A673 (cell line): ENCODE measurements at regions not wholly inside any gene's neighbourhood (a gene's known extent, or its start where the extent isn't known, plus 50 kb on each side); places are given as distances from the start of the nearest gene placed in this dataset.

Experiments used
- BruUV-seq: library from RNA; stranded (reverse); fragments of 400-500 nt; replicated peaks from 2 replicates; lab custom pipeline; 2021; lab: Mats Ljungman, UMichigan
- CTCF ChIA-PET: fragments of 300-600 bp; sonication (Branson Sonifier 250); formaldehyde crosslinking; loops from one replicate; lab custom pipeline; 2022; ENCODE audit warnings: antibody characterized with exemption; lab: Charles Lee
- POLR2A ChIA-PET: fragments of 300-600 bp; sonication (Branson Sonifier 250); formaldehyde crosslinking; loops from one replicate; lab custom pipeline; 2022; ENCODE audit warnings: antibody characterized with exemption; ENCODE audit not compliant: low non-redundant PET; lab: Charles Lee
- DNase-seq: peaks from one replicate; pipeline ENCODE4 v3.0.0-alpha.2; 2015; ENCODE audit warnings: low spot score
- H3K27ac ChIP-seq: fragments of 200-600 bp; sonication (generic); 2 replicates; pipeline ENCODE4 v1.5.1; 2016; ENCODE audit warnings: mixed run types, low read depth, mild to moderate bottlenecking, mixed read lengths, antibody characterized with exemption, low read length; ENCODE audit not compliant: poor library complexity, severe bottlenecking
- H3K27me3 ChIP-seq: fragments of 200-600 bp; sonication (generic); replicated peaks from 2 replicates; pipeline ENCODE4 v1.6.1; 2017; ENCODE audit warnings: mixed run types, low read depth, mild to moderate bottlenecking, mixed read lengths, antibody characterized with exemption, low read length; ENCODE audit not compliant: insufficient read depth, poor library complexity
- H3K36me3 ChIP-seq: fragments of 200-600 bp; sonication (generic); 2 replicates; pipeline ENCODE4 v1.6.1; 2016; ENCODE audit warnings: mixed run types, mild to moderate bottlenecking, mixed read lengths, antibody characterized with exemption, low read length; ENCODE audit not compliant: insufficient read depth, poor library complexity, severe bottlenecking
- H3K4me1 ChIP-seq: fragments of 200-600 bp; sonication (generic); 2 replicates; pipeline ENCODE4 v1.6.1; 2017; ENCODE audit warnings: mixed run types, mild to moderate bottlenecking, mixed read lengths, antibody characterized with exemption, low read length; ENCODE audit not compliant: insufficient read depth, poor library complexity, severe bottlenecking
- H3K4me3 ChIP-seq: fragments of 200-600 bp; sonication (generic); 2 replicates; pipeline ENCODE4 v1.5.1; 2016; ENCODE audit warnings: low read depth, mixed run types, mild to moderate bottlenecking, mixed read lengths, low read length; ENCODE audit not compliant: poor library complexity, severe bottlenecking
- H3K9me3 ChIP-seq: fragments of 200-600 bp; sonication (generic); 2 replicates; pipeline ENCODE4 v1.6.1; 2016; ENCODE audit warnings: mixed run types, low read depth, mild to moderate bottlenecking, mixed read lengths, antibody characterized with exemption, low read length; ENCODE audit not compliant: poor library complexity, severe bottlenecking
- CTCF ChIP-seq: fragments of 300-800, 200-600 bp; sonication (generic); conservative IDR thresholded peaks from 2 replicates; pipeline ENCODE4 v1.5.1; 2017; ENCODE audit warnings: low read depth, mild to moderate bottlenecking, antibody characterized with exemption, low read length, moderate library complexity, mixed read lengths
- EZH2 ChIP-seq: fragments of 200-600 bp; sonication (generic); IDR thresholded peaks from 2 replicates; pipeline ENCODE4 v1.6.1; 2017; ENCODE audit warnings: borderline replicate concordance, low read depth, mild to moderate bottlenecking, mixed read lengths, antibody characterized with exemption, low read length; ENCODE audit not compliant: poor library complexity, severe bottlenecking
- intact Hi-C: fragments of 100-400 bp; cut with micrococcal nuclease; formaldehyde crosslinking; loops from one replicate; pipeline ENCODE4 v1.10.0; 2022; ENCODE audit not compliant: unreplicated experiment

GRCh38 chr4:145341381-145341780 is 140.3 kb upstream of the SMAD1 start:
- H3K4me1 ChIP-seq = no peaks in the 10 kb centered on the region
- H3K9me3 ChIP-seq = no peaks in the 10 kb centered on the region
- ChIA-PET CTCF (no interaction called here), POLR2A (no interaction called here)
- no peaks in the 10 kb centered on the region for H3K27me3 ChIP-seq
- BruUV-seq = no TSS peak
- no peaks in the 10 kb centered on the region for H3K36me3 ChIP-seq
- TF ChIP-seq EZH2 (no peak), CTCF (no peak)
- intact Hi-C loops = no loop called here
- no peak overlapping the region for H3K27ac ChIP-seq
- no peak overlapping the region for H3K4me3 ChIP-seq
- DNase-seq = no peak

- ChIA-PET POLR2A (interaction anchor here (0.6 kb wide), 1 partner anchor 75 kb away, joined by 3 read pairs; no protein-coding TSS in a partner anchor), CTCF (no interaction called here)
- Histone ChIP-seq H3K4me3 (no peak overlapping the region), H3K9me3 (no peaks in the 10 kb centered on the region), H3K4me1 (no peaks in the 10 kb centered on the region), H3K27ac (no peak overlapping the region), H3K27me3 (no peaks in the 10 kb centered on the region), H3K36me3 (no peaks in the 10 kb centered on the region)
- no peak for TF ChIP-seq EZH2
- TF ChIP-seq CTCF = no peak
- intact Hi-C loops = no loop called here
- no TSS peak for BruUV-seq
- no peak for DNase-seq
Measured at GRCh38 chr4:145340071-145340675, 141.5 kb upstream of the SMAD1 start.

- POLR2A ChIA-PET = no interaction called here
- no TSS peak for BruUV-seq
- no peaks in the 10 kb centered on the region for H3K4me1 ChIP-seq
- no peaks in the 10 kb centered on the region for H3K27me3 ChIP-seq
- CTCF ChIA-PET = no interaction called here
- H3K9me3 ChIP-seq = no peaks in the 10 kb centered on the region
- no peak overlapping the region for H3K4me3 ChIP-seq
- H3K27ac ChIP-seq = no peak overlapping the region
- no peaks in the 10 kb centered on the region for H3K36me3 ChIP-seq
- no peak for DNase-seq
- no peak for TF ChIP-seq CTCF
- no peak for TF ChIP-seq EZH2
- intact Hi-C loops = no loop called here
Measured at GRCh38 chr4:145339075-145339725, 142.5 kb upstream of the SMAD1 start.
